ENCODE measurements at regions not wholly inside any gene's neighbourhood (a gene's known extent, or its start where the extent isn't known, plus 50 kb on each side); places are given as distances from the start of the nearest gene placed in this dataset.

DNA sequence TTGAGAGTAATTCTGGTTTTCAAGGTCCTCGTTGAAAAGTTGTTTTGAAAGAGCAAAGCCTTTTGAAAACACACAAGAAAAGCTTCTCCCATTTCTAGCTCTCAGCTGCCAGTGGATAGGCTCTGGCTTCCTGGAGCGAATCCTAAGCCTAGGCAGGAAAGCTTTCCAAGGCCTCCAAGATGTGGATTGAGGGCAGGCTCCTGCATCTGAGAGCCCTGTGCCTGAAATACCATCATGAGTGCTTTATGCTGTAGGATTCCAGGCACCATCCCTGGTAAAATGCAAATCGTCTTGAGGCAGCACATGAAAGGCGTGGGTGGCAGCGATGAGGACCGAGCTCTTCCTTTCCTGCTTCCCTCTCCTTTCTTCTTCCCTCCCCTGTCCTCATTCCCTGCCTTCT lies 60.7 kb upstream of the CORO2B start:
- peak overlapping the region in 3 of 4 donors; percentile 9 to 31 (median 10) for H3K27ac ChIP-seq
- no peak for DNase-seq
- WGBS, 2 donors = 69 to 72% methylated on average over 5 to 6 of the region's 6 CpGs
- H3K4me3 ChIP-seq = no peak overlapping the region
- no peaks in the 10 kb centered on the region for H3K9me3 ChIP-seq
- no peaks in the 10 kb centered on the region for H3K27me3 ChIP-seq
- peaks cover 0 to 25% (median 7%) of the 10 kb centered on the region in 3 donors for H3K4me1 ChIP-seq
- TF ChIP-seq POLR2A (IDR thresholded peaks at IDR 0.05) = no peak
- no peaks in the 10 kb centered on the region for H3K36me3 ChIP-seq
- intact Hi-C loops (cut with DNase I) = no loop called here

DNA sequence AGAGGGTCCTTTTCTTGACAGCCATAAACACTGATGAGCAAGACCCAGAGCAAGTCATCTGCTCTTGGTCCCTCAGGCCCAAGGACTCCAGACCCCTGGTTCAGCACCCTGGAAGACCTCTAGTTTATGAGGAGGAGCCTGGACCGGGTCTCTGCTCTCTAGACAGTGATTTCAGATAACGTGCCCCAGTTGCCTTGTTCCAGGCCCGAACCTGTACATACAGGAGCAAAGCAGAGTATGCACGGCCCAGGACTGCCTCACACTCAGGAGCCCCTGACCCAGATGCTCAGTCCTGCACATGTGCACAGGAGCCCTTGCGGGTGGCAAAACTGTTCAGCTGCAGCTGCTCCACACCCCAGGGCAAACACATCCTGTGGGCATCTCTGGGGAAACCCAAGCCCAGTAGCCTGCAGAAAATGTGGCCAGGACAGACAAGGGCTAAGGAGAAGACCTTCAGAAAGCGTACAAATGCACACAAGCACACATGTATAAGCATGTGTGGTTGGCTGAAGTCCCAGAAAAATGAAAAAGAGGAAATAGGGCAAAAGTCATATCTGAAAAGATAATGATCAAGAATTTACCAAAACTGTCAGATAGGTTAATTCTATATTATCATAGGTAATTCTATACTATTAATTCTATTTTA lies 59.9 kb upstream of the CORO2B start:
- no peaks in the 10 kb centered on the region for H3K9me3 ChIP-seq
- intact Hi-C loops (cut with DNase I) = no loop called here
- TF ChIP-seq, protein P1, sequence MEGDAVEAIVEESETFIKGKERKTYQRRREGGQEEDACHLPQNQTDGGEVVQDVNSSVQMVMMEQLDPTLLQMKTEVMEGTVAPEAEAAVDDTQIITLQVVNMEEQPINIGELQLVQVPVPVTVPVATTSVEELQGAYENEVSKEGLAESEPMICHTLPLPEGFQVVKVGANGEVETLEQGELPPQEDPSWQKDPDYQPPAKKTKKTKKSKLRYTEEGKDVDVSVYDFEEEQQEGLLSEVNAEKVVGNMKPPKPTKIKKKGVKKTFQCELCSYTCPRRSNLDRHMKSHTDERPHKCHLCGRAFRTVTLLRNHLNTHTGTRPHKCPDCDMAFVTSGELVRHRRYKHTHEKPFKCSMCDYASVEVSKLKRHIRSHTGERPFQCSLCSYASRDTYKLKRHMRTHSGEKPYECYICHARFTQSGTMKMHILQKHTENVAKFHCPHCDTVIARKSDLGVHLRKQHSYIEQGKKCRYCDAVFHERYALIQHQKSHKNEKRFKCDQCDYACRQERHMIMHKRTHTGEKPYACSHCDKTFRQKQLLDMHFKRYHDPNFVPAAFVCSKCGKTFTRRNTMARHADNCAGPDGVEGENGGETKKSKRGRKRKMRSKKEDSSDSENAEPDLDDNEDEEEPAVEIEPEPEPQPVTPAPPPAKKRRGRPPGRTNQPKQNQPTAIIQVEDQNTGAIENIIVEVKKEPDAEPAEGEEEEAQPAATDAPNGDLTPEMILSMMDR (IDR thresholded peaks at IDR 0.05) = no peak
- TF ChIP-seq POLR2A (IDR thresholded peaks at IDR 0.05) = no peak
- H3K4me1 ChIP-seq = peaks cover 0 to 25% (median 7%) of the 10 kb centered on the region in 3 donors
- no peak for DNase-seq
- 35 to 36% methylated on average over 1 to 5 of the region's 6 CpGs for WGBS, 2 donors
- H3K27ac ChIP-seq = no peak overlapping the region
- no peak overlapping the region for H3K4me3 ChIP-seq
- no peaks in the 10 kb centered on the region for H3K36me3 ChIP-seq
- H3K27me3 ChIP-seq = no peaks in the 10 kb centered on the region

DNA sequence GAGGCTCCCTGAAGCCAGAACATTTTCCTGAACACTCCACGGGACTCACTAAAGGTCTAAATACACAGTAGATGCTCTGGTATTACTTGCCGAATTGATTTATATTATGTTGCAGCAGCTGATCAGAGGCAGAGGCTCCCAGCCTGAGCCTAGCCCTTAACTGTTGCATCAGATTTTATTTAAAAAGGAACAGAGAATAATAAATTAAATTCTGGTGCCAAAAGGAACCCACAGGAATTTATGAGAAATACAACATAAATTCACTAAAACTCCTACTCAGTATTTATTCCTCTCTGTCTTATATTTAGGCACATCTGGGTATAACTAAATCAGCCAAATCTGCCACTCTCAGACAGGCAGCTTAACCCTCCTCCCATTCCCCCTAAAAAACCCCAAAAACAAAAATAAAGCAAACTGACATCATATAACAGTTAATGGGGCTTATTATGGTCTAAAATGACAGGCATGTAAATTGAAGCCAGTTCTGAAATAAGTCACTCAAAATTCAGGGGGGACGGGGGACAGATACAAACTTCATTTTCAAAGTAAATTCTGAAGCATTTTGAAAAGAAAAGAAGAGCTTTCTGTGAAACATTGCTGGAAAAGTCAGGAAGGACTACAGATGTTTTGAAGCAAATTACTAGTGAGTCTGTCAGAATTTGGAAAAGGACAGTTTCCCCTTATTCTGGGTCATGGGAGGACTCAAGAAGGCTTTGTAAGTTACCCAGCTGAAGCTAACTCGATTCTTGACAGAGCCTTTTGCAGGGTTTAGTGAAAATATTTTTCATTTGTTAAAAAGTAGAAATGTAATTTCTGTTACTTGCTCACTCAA lies 53.8 kb upstream of the CORO2B start:
- Histone ChIP-seq H3K9me3 (no peaks in the 10 kb centered on the region), H3K27ac (peak overlapping the region in 1 of 4 donors; percentile 51), H3K4me1 (no peaks in the 10 kb centered on the region), H3K4me3 (no peak overlapping the region), H3K36me3 (no peaks in the 10 kb centered on the region), H3K27me3 (no peaks in the 10 kb centered on the region)
- intact Hi-C loops (cut with DNase I) = no loop called here
- TF ChIP-seq POLR2A (IDR thresholded peaks at IDR 0.05) = no peak
- TF ChIP-seq, protein P1 (IDR thresholded peaks at IDR 0.05) = no peak
- no peak for DNase-seq
- 53 to 56% methylated on average over 4 of the region's 4 CpGs for WGBS, 2 donors

DNA sequence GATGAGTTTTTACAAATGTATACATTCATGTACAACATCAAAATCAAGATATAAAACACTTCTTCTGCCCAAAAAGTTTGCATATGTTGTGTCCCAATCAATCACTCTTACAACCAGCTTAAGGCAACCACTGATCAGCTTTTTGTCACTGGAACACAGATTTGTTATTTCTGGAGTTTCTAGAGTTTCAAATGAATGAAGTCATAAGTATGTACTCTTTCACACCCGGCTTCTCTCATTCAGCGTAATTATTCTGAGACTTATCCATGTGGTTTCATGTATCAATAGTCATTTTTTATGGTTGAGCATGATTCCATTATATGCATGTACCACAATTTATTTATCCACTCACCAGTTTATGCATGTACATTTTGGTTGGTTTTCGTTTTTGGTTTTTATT lies 53.0 kb upstream of the CORO2B start:
- no peaks in the 10 kb centered on the region for H3K4me1 ChIP-seq
- no peak overlapping the region for H3K4me3 ChIP-seq
- no peak for TF ChIP-seq POLR2A (IDR thresholded peaks at IDR 0.05)
- TF ChIP-seq, protein P1 (IDR thresholded peaks at IDR 0.05) = no peak
- intact Hi-C loops (cut with DNase I) = no loop called here
- whole genome bisulfite sequencing, 2 donors = 60 to 70% methylated on average over 3 of the region's 3 CpGs
- no peaks in the 10 kb centered on the region for H3K27me3 ChIP-seq
- no peak for DNase-seq
- H3K27ac ChIP-seq = no peak overlapping the region
- no peaks in the 10 kb centered on the region for H3K9me3 ChIP-seq
- no peaks in the 10 kb centered on the region for H3K36me3 ChIP-seq

DNA sequence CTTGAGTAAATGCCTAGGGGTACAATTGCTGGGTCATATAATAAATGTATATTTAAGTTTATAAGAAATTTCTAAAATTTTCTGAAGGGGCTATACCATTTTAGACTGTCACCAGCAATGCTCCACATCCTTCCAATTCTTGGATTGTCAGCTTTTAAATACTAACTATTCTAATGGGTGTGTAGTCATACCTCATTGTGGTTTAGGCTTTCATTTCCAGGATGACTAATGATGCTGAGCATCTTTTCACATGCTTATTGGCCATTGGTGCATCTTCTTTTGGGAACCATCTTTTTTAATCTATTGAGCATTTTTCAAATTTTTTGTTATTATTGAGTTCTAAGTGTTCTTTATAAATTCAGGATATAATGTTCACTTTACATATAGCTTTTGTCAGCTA lies 52.5 kb upstream of the CORO2B start:
- H3K27me3 ChIP-seq = no peaks in the 10 kb centered on the region
- TF ChIP-seq, protein P1 (IDR thresholded peaks at IDR 0.05) = no peak
- TF ChIP-seq POLR2A (IDR thresholded peaks at IDR 0.05) = no peak
- H3K9me3 ChIP-seq = peaks cover 0 to 3% (median 0%) of the 10 kb centered on the region in 3 donors
- H3K4me1 ChIP-seq = no peaks in the 10 kb centered on the region
- H3K4me3 ChIP-seq = no peak overlapping the region
- no peak overlapping the region for H3K27ac ChIP-seq
- intact Hi-C loops (cut with DNase I) = no loop called here
- DNase-seq = no peak
- no peaks in the 10 kb centered on the region for H3K36me3 ChIP-seq
